ENCODE measurements at regions not wholly inside any gene's neighbourhood (a gene's known extent, or its start where the extent isn't known, plus 50 kb on each side); places are given as distances from the start of the nearest gene placed in this dataset.
A peak's percentile ranks its signal among the peaks of the same experiment; 100 is the strongest.

GRCh38 chr20:2217857-2218539 is 77.8 kb upstream of the TGM3 start:
- intact Hi-C loops (cut with DNase I): no loop called here
- DNase-seq (peak in 1 of 2 donors; percentile 13), ATAC-seq (peak in 4 of 8 donors; percentile 39 to 47 (median 46))
- Histone ChIP-seq H3K9me3 (peaks cover 0 to 14% (median 2%) of the 10 kb centered on the region in 11 donors), H3K27ac (peak overlapping the region in 1 of 10 donors; percentile 76), H3K4me3 (no peak overlapping the region), H3K36me3 (no peaks in the 10 kb centered on the region), H3K27me3 (peaks cover 0 to 13% (median 0%) of the 10 kb centered on the region in 7 donors), H3K4me1 (peaks cover 0 to 19% (median 0%) of the 10 kb centered on the region in 9 donors)
- TF ChIP-seq CTCF (IDR thresholded peaks at IDR 0.05): no peak
- WGBS, 2 donors: 73 to 81% methylated on average over 6 of the region's 6 CpGs

GRCh38 chr20:2219481-2220006 is 76.3 kb upstream of the TGM3 start:
- Histone ChIP-seq H3K9me3 (peaks cover 0 to 14% (median 2%) of the 10 kb centered on the region in 11 donors), H3K36me3 (no peaks in the 10 kb centered on the region), H3K4me1 (peaks cover 0 to 19% (median 0%) of the 10 kb centered on the region in 9 donors), H3K4me3 (no peak overlapping the region), H3K27me3 (peaks cover 0 to 18% (median 0%) of the 10 kb centered on the region in 7 donors), H3K27ac (no peak overlapping the region)
- no peak for TF ChIP-seq CTCF (IDR thresholded peaks at IDR 0.05)
- DNase-seq: no peak
- ATAC-seq: no peak
- 85% methylated on average over 2 of the region's 2 CpGs for WGBS, 2 donors
- intact Hi-C loops (cut with DNase I): no loop called here

DNA sequence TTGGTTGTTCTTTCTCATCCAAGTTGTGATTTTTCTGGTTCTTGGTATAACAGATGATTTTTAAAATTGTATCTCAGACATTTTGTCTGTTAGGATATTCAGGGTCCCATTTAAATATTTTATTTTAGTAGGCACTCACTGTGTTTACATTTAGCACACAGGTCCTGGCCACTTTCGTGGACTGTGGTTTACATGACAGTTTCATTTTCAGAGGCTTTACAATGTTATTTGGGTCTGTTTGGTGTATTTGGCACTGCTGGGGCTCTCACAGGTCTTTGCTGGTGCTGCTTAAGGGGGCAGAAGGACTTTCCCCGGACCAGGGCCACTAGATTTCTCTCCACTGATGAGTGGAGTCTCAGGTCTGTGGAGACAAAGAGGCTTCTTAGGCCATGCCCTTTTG is 75.5 kb upstream of the TGM3 start:
- DNase-seq (no peak), ATAC-seq (no peak)
- no peak overlapping the region for H3K4me3 ChIP-seq
- WGBS, 2 donors: 42 to 69% methylated on average over 2 of the region's 2 CpGs
- peaks cover 0 to 19% (median 0%) of the 10 kb centered on the region in 9 donors for H3K4me1 ChIP-seq
- H3K27ac ChIP-seq: no peak overlapping the region
- H3K27me3 ChIP-seq: peaks cover 0 to 22% (median 0%) of the 10 kb centered on the region in 7 donors
- intact Hi-C loops (cut with DNase I): no loop called here
- TF ChIP-seq CTCF (IDR thresholded peaks at IDR 0.05): no peak
- no peaks in the 10 kb centered on the region for H3K36me3 ChIP-seq
- peaks cover 0 to 14% (median 2%) of the 10 kb centered on the region in 11 donors for H3K9me3 ChIP-seq

DNA sequence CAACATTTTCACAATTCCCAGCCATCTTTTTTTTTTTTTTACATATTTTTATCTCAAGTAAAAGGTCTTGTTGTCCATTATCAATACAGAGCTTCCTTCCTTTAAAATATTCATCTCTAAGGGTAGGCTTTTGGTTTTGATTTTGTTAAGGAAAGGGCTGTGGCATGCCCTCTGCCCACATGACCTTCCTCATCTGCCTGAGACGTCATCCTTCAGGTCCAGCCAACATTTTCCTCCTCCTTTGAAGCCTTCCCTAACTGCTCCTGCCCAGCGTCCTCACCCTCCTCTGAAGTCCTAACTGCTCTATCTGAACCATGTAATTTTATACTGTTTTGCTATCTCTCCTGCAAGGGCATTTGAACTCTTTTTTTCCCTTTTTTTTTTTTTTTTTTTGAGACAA is 73.9 kb upstream of the TGM3 start:
- Histone ChIP-seq H3K27me3 (peaks cover 0 to 18% (median 0%) of the 10 kb centered on the region in 7 donors), H3K4me3 (no peak overlapping the region), H3K36me3 (no peaks in the 10 kb centered on the region), H3K4me1 (peaks cover 0 to 19% (median 0%) of the 10 kb centered on the region in 9 donors), H3K9me3 (peaks cover 0 to 14% (median 2%) of the 10 kb centered on the region in 11 donors), H3K27ac (peak overlapping the region in 1 of 10 donors; percentile 36)
- intact Hi-C loops (cut with DNase I): no loop called here
- no peak for TF ChIP-seq CTCF (IDR thresholded peaks at IDR 0.05)
- ATAC-seq (no peak), DNase-seq (no peak)
- WGBS, 2 donors: 46 to 51% methylated on average over 2 of the region's 2 CpGs

Measured in heart right ventricle (tissue), 16 donors.